Chondrocyte (in vitro differentiated cells): ENCODE measurements at regions not wholly inside any gene's neighbourhood (a gene's known extent, or its start where the extent isn't known, plus 50 kb on each side); places are given as distances from the start of the nearest gene placed in this dataset.

Source experiments
- DNase-seq: peaks from one replicate; pipeline ENCODE4 v3.0.0; 2021; ENCODE audit warnings: mixed read lengths, low spot score
- H3K27ac Mint-ChIP-seq: one replicate; pipeline ENCODE4 v1.8.0; 2021; ENCODE audit warnings: mild to moderate bottlenecking, moderate library complexity, mixed read lengths; ENCODE audit not compliant: unreplicated experiment
- H3K27me3 Mint-ChIP-seq: 2 replicates; pipeline ENCODE4 v1.8.0; 2021; ENCODE audit warnings: low read depth, mixed read lengths
- H3K36me3 Mint-ChIP-seq: 2 replicates; pipeline ENCODE4 v1.8.0; 2021; ENCODE audit warnings: low read depth, mixed read lengths
- H3K4me1 Mint-ChIP-seq: 2 replicates; pipeline ENCODE4 v1.8.0; 2021; ENCODE audit warnings: low read depth, mild to moderate bottlenecking, mixed read lengths
- H3K4me3 Mint-ChIP-seq: one replicate; pipeline ENCODE4 v1.8.0; 2021; ENCODE audit warnings: mild to moderate bottlenecking, moderate library complexity, mixed read lengths; ENCODE audit not compliant: unreplicated experiment
- H3K9me3 Mint-ChIP-seq: 2 replicates; pipeline ENCODE4 v1.8.0; 2021; ENCODE audit warnings: low read depth, mixed read lengths
- TF ChIP-seq, protein P1 (sequence below): fragments of 200-600 bp; sonication (generic); IDR thresholded peaks from 2 replicates; pipeline ENCODE4 v1.5.0; 2021; ENCODE audit warnings: antibody characterized with exemption, mild to moderate bottlenecking, moderate library complexity

DNA sequence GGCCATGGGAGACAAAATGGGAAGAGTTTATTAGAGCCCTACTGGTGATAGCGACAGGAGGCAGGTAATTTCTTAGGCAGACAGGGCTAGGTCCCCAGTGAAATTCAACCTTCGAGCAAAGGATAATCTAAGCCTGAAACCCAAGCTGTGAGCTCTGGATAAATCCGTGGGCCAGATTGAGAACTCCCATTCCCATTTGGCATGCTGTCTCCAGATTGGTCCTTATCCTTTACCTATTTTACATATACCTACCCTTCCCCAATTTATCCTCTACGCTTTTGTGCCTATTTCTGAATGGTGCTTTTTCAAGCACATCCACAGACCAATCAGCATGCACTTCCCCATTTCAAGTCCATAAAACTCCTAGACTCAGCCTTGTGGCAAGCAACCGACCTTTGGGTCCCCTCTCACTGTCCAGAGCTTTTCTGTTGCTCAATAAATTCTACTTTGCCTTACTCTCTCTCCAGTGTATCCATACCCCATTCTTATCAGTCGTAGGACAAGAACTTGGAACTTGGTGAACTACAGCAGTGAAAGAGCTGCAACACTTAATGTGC is 268.0 kb downstream of the MYCN start:
- TF ChIP-seq, protein P1, sequence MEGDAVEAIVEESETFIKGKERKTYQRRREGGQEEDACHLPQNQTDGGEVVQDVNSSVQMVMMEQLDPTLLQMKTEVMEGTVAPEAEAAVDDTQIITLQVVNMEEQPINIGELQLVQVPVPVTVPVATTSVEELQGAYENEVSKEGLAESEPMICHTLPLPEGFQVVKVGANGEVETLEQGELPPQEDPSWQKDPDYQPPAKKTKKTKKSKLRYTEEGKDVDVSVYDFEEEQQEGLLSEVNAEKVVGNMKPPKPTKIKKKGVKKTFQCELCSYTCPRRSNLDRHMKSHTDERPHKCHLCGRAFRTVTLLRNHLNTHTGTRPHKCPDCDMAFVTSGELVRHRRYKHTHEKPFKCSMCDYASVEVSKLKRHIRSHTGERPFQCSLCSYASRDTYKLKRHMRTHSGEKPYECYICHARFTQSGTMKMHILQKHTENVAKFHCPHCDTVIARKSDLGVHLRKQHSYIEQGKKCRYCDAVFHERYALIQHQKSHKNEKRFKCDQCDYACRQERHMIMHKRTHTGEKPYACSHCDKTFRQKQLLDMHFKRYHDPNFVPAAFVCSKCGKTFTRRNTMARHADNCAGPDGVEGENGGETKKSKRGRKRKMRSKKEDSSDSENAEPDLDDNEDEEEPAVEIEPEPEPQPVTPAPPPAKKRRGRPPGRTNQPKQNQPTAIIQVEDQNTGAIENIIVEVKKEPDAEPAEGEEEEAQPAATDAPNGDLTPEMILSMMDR, result no peak
- peaks cover 21% of the 10 kb centered on the region for H3K27me3 Mint-ChIP-seq
- H3K27ac Mint-ChIP-seq, result no peak overlapping the region
- no peak overlapping the region for H3K4me3 Mint-ChIP-seq
- H3K36me3 Mint-ChIP-seq, result no peaks in the 10 kb centered on the region
- no peaks in the 10 kb centered on the region for H3K4me1 Mint-ChIP-seq
- H3K9me3 Mint-ChIP-seq, result peaks cover 16% of the 10 kb centered on the region
- DNase-seq, result no peak

DNA sequence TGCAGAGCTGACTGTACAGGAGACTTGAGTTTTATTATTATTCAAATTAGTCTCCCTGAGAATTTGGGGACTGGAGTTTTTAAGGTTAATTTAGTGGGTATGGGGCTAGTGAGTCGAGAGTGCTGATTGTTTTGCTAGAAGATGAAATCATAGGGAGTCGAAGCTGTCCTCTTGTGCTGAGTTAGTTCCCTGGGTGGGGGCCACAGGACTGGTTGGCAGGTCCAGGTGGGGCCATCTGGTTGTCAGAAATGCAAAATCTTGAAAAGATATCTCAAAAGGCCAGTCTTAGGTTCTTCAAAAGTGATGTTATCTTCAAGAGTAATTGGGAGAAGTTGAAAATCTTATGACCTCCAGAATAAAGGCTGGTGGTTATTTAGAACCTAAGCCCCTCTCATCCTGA is 267.3 kb downstream of the MYCN start:
- TF ChIP-seq, protein P1, result no peak
- Mint-ChIP-seq H3K4me1 (no peaks in the 10 kb centered on the region), H3K36me3 (no peaks in the 10 kb centered on the region), H3K27me3 (peaks cover 22% of the 10 kb centered on the region), H3K27ac (no peak overlapping the region), H3K9me3 (peaks cover 16% of the 10 kb centered on the region), H3K4me3 (no peak overlapping the region)
- no peak for DNase-seq

DNA sequence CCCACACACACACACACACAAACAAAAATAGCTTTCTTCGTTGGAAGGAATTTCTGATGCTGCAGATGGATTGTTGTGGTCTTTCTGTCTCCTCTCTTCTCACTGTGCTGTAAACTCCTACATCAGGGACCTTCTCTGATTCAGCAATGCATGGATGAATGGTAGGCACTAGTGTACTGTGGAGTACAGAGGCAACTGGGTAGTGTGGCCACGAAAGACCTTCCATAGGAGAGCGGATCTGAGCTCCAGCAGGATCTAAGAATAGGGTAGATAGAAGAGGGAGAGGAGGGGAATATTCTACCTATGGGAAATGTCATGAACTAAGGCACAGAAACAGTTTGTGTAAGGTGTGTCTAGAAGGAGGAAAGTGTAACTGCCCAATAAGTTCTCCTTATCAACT is 266.8 kb downstream of the MYCN start:
- no peak for DNase-seq
- Mint-ChIP-seq H3K9me3 (peaks cover 16% of the 10 kb centered on the region), H3K4me1 (no peaks in the 10 kb centered on the region), H3K27me3 (peaks cover 21% of the 10 kb centered on the region), H3K36me3 (no peaks in the 10 kb centered on the region), H3K4me3 (no peak overlapping the region), H3K27ac (no peak overlapping the region)
- TF ChIP-seq, protein P1, result no peak

DNA sequence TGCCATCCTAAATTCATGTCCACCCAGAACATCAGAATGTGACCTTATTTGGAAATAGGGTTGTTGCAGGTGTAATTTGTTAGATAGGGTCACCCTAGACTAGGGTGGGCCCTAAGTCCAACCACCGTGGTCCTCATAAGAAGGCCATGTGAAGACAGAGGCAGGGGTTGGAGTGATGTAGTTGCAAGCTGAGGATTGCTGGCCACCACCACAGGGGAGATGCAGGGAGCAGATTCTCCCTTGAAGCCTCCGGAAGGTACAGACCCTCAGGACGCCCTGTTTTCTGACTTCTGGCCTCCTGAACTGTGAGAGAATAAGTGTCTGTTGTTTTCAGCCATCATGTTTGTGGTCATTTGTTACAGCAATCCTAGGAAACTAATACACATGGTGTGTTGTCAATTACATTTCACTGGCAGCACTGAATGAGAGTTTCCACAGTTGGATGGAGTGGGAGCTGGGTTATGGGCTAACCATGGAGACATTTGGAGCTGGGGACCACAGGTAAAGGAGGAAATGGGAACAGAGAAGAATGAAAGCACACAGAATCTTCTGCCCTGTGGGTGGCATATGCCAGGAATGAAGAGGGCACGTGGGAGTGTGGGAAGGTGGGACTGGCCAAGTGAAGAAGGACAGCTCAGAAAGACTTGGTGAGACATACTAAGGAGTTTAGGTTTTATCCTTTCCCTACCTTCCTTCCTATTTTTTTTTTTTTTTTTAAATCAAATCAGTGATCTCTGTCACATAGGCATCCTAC is 266.0 kb downstream of the MYCN start:
- Mint-ChIP-seq H3K9me3 (peaks cover 13% of the 10 kb centered on the region), H3K27ac (no peak overlapping the region), H3K4me3 (no peak overlapping the region), H3K27me3 (peaks cover 20% of the 10 kb centered on the region), H3K36me3 (no peaks in the 10 kb centered on the region), H3K4me1 (no peaks in the 10 kb centered on the region)
- no peak for DNase-seq
- TF ChIP-seq, protein P1, result no peak

DNA sequence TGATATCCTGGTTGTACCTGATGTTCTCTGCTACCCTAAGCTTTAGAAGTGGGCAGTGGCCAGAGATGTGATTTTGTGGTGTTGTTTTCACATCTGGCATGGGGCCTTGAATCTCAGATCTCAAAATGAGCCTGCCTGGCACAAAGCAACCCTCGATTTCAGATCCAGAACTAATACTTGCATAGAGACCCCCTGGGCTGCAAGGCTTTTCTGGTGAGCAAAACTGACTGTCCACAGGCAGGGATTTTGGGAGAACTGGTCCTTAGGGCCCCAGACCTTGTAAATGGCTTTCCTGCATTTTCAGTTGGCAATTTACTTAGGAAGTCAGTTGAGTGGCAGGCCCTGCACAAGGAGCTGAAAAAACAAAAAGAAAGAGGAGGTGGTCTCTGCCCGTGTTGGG is 265.3 kb downstream of the MYCN start:
- no peak for DNase-seq
- TF ChIP-seq, protein P1, result no peak
- Mint-ChIP-seq H3K4me3 (no peak overlapping the region), H3K4me1 (no peaks in the 10 kb centered on the region), H3K36me3 (no peaks in the 10 kb centered on the region), H3K9me3 (peaks cover 8% of the 10 kb centered on the region), H3K27me3 (peaks cover 18% of the 10 kb centered on the region), H3K27ac (no peak overlapping the region)
